GM06990 (cell line): ENCODE measurements at regions not wholly inside any gene's neighbourhood (a gene's known extent, or its start where the extent isn't known, plus 50 kb on each side); places are given as distances from the start of the nearest gene placed in this dataset.

Experiments
- DNase-seq: peaks from one replicate; pipeline ENCODE4 v3.0.0-alpha.2; 2011; ENCODE audit not compliant: insufficient read length; ENCODE audit errors: extremely low read depth
- H3K27me3 ChIP-seq: replicated peaks from 2 replicates; pipeline ENCODE4 v1.6.0; 2011; ENCODE audit warnings: low read length; ENCODE audit not compliant: control insufficient read depth, insufficient read depth
- H3K36me3 ChIP-seq: 2 replicates; pipeline ENCODE4 v1.5.1; 2011; ENCODE audit warnings: low read length; ENCODE audit not compliant: control insufficient read depth, insufficient read depth
- H3K4me3 ChIP-seq: replicated peaks from 2 replicates; pipeline ENCODE4 v1.5.1; 2011; ENCODE audit warnings: low read depth, mild to moderate bottlenecking, control low read depth, low read length
- TF ChIP-seq, protein P1 (sequence below): IDR thresholded peaks from 2 replicates; pipeline ENCODE4 v1.5.1; 2011; ENCODE audit warnings: low read length, control low read depth, mild to moderate bottlenecking, inconsistent platforms; ENCODE audit not compliant: insufficient read depth, poor library complexity, severe bottlenecking

DNA sequence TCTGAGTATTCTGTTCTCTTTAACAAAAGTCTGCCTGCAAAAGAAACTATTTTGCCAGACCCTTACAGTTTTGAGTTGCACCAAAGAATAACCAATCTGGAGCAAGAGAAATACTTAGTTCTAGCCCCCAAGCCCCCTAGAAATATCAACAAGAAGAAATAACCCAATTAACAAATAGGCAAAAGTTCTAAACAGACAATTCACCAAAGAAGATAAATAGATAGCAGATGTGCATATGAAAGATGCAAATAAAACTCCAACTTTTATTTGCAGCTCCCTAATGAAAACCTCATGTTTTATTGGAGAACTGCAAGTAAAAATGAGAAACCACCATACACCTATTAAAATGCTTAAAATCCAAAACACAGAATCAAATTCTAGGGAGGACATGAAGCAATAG is 1308.0 kb downstream of the CDH11 start:
- Histone ChIP-seq H3K36me3 (no peaks in the 10 kb centered on the region), H3K4me3 (no peak overlapping the region), H3K27me3 (no peaks in the 10 kb centered on the region)
- DNase-seq, result no peak
- TF ChIP-seq, protein P1, sequence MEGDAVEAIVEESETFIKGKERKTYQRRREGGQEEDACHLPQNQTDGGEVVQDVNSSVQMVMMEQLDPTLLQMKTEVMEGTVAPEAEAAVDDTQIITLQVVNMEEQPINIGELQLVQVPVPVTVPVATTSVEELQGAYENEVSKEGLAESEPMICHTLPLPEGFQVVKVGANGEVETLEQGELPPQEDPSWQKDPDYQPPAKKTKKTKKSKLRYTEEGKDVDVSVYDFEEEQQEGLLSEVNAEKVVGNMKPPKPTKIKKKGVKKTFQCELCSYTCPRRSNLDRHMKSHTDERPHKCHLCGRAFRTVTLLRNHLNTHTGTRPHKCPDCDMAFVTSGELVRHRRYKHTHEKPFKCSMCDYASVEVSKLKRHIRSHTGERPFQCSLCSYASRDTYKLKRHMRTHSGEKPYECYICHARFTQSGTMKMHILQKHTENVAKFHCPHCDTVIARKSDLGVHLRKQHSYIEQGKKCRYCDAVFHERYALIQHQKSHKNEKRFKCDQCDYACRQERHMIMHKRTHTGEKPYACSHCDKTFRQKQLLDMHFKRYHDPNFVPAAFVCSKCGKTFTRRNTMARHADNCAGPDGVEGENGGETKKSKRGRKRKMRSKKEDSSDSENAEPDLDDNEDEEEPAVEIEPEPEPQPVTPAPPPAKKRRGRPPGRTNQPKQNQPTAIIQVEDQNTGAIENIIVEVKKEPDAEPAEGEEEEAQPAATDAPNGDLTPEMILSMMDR, result no peak

DNA sequence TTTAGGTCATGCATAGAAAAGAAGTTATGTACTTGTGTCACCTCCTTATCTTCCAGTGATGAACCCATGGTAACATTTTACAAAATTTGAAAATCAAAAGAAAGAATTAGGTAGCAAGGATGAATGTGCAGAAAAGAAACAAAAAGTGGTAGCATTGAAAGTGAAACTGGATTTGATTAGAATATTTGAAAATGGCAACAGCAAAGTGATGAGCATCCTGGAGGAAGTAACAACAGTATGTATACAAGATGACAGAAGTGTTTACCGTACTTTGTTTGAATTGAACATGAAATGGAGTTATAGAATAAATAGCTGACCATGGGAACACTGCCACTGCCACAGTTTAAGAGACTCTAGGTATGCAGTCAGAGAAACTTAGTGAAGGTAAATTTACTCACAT is 1313.1 kb downstream of the CDH11 start:
- TF ChIP-seq, protein P1, result no peak
- no peak for DNase-seq
- Histone ChIP-seq H3K27me3 (no peaks in the 10 kb centered on the region), H3K36me3 (no peaks in the 10 kb centered on the region), H3K4me3 (no peak overlapping the region)

DNA sequence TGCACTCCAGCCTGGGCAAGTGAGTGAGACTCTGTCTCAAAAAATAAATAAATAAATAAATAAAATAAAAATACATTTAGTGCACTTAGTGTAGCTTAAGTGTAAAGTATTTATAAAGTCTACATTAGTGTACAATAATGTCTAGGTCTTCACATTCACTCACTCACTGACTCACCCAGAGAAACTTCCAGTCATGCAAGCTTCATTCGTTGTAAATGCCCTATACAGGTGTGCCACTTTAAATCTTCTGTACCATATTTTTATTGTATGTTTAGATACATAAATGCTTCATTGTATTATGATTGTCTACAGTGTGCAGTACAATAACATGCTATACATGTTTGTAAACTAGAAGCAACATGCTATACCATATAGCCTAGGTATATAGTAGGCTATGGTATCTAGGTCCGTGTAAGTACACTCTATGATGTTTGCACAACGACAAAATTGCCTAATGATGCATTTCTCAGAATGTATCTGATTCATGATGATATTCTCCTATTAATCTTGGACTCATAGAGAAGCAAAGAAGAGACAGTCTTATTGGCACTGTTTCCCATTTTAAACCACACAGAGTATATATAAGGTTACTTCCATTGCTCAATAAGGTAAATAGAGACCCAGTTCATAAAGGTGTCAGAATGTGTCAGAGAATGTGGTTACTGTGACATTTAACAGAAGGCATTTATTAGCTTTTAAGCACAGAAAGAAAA is 1314.9 kb downstream of the CDH11 start:
- no peaks in the 10 kb centered on the region for H3K36me3 ChIP-seq
- TF ChIP-seq, protein P1, result no peak
- no peak for DNase-seq
- H3K4me3 ChIP-seq, result no peak overlapping the region
- H3K27me3 ChIP-seq, result no peaks in the 10 kb centered on the region

DNA sequence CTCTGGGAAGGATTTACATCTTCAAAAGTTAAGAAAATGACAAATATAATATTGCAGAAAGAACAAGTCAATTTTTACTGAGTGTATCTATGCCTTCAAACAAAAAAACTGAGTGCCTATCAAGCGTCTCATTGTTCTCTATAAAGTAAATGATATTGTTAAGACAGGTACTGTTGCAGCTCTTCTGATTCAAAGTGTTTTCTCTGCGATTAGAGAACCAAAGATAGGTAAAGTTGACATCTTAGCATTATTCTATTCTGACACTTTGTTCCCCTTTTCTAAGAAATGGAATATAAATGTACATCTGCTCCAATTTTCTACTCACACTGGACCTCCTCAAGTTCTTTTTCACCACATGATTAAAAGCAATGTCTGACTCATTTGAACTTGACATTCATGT is 1317.7 kb downstream of the CDH11 start:
- Histone ChIP-seq H3K27me3 (no peaks in the 10 kb centered on the region), H3K36me3 (no peaks in the 10 kb centered on the region), H3K4me3 (no peak overlapping the region)
- DNase-seq, result no peak
- TF ChIP-seq, protein P1, result no peak

DNA sequence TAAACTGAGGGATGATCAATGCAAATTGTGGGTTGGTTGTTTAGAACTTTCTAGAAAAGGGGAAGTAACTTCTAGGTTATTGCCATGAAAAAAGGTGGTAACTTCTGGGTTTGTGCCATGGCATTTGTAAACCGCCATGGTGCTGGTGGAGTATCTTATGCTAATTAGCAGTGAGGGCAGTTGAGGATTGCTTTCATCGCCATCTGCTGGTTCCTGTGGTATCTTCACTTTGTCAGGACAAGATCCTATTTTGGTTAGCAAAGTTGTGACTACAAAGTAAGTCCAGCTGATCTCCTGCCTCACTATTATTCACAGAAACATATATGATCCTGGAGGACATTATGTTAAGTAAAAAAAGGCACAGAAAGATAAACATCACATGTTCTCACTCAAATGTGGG is 1332.3 kb downstream of the CDH11 start:
- Histone ChIP-seq H3K4me3 (no peak overlapping the region), H3K36me3 (no peaks in the 10 kb centered on the region), H3K27me3 (no peaks in the 10 kb centered on the region)
- TF ChIP-seq, protein P1, result no peak
- no peak for DNase-seq

DNA sequence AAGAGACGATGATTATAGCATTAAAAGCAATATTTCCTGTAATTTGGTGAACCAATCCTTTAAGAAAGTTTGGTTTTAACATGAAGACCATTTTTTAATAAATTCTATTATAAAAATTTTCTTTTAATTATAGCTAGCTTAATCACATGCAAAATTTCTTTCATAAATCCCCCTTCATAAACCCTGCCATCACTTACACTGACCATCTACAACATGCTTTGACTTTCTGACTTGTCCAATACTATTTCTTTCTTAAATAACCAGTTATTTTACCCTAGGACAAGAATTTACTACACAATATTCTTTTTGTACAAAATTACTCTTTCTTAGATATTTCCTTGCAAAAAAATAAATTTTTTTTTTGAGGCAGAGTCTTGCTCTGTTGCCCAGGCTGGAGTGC is 1334.8 kb downstream of the CDH11 start:
- Histone ChIP-seq H3K27me3 (no peaks in the 10 kb centered on the region), H3K36me3 (no peaks in the 10 kb centered on the region), H3K4me3 (no peak overlapping the region)
- TF ChIP-seq, protein P1, result no peak
- no peak for DNase-seq
